DMS53 treated with DMSO at 0.1 percent for 48 hours (cell line): ENCODE measurements at regions not wholly inside any gene's neighbourhood (a gene's known extent, or its start where the extent isn't known, plus 50 kb on each side); places are given as distances from the start of the nearest gene placed in this dataset.

Source experiments
- DNase-seq: peaks from one replicate; lab custom pipeline; 2025; ENCODE audit not compliant: unreplicated experiment; lab: John Stamatoyannopoulos, UW

DNA sequence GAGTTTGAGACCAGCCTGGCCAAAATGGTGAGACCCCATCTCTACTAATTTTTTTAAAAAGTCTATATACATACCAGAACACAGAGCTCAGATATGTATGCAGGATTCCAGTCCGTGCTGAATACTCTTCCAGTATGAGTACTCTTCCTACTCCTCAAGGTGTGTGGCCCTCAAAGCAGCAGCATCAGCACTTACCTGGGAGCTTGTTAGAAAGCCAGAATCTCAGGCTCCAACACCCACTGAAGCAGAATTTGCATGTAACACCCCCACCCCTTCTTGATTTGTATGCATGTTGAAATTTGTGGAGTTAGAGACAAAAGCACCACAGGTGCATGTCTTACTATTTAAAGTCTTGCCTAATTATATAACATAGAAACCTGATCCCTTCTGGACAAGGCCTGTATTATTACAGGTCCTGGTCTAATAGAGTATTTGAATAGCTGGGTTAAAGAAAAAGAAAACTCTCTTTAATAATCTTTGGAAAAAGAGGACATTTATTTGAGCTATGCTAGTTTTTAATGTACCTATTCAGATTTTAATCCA, 50.3 kb upstream of the NFE2L2 start:
- no peak for DNase-seq

DNA sequence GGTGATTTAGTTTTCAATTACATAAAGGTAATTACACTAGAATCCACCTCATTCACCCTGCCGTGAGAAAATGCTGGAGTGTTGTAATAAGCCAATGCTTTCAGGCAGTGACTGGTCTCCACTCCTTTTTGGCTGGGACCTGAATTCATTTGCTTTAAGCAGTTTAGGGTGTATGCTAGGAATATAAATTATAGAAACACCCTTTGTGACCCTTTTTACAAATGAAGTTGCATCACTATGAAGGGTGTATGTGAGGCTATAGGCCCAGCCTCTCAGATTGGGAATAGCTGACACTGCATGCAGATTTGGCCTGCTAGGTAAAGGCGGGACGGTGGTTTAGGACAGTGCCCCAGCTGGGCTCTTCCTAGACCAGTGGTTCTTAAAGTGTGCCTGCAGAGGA, 50.8 kb upstream of the NFE2L2 start:
- DNase-seq, result no peak

DNA sequence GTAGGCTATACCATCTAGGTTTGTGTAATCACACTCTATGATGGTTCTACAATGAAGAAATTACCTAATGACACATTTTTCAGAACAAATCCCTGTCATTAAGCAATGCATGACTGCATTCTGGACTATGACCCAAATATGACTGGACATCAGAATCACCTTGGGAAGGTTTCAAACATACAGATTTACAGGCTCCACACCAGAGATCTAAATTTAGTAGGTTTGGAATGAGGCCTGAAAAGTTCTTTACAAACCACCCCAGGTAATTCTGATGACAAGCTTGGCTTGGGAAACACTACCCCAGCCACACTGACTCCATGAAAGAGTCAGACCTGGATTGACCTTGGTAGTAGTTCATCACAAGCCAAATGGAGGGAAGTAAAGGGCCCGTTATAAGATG, 52.2 kb upstream of the NFE2L2 start:
- DNase-seq, result no peak

DNA sequence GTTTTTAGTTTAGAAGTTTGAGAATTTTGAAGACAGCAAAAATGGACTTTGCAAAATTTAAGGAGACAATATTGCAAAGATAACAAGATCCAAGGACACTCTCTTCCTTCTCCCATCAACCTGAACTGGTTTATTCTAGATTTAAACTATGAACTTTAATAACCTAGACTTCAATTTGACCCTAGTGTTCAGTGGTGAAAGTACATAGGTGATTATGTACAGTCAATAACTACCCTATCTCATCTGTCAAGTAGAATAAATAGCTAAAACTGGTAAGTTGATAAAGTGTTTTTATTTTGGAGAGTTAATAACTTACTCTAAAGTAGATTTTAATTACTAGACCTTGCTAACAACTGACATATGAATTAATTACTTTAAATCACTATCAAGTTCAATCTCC, 52.9 kb upstream of the NFE2L2 start:
- no peak for DNase-seq

DNA sequence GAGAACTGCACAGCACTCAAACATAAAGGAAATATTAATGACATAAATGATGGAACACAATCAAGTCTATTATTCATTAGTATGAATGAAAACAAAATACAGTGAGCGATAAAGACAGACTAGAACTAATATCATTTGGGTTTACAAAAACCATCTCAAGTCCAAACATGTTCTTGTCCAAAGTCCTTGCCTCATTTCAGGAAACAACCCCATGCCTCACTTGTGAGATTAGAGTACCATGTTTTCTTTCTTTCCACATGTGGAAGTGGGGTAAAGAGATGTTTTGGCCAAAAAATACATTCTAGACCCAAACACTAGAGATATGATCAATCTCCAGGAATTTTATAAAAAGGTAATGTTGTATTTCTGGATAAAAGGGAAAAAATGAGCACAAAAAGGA, 53.3 kb upstream of the NFE2L2 start:
- DNase-seq, result no peak

DNA sequence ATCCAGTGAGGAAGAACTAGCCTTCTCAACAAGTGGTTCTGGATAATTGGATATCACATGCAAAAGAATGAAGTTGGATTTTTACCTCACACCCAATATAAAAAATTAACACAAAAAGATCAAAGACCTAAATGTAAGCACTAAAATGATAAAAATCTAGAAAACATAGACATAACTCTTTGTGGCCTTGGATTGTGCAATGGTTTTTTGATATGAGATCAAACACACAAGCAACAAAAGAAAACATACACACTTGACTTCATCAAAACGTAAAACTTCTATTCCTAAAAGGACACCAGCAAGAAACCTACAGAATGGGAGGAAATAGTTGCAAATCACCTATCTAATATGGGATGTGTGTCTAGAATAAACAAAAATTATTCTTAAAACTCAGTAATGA, 54.1 kb upstream of the NFE2L2 start:
- no peak for DNase-seq

DNA sequence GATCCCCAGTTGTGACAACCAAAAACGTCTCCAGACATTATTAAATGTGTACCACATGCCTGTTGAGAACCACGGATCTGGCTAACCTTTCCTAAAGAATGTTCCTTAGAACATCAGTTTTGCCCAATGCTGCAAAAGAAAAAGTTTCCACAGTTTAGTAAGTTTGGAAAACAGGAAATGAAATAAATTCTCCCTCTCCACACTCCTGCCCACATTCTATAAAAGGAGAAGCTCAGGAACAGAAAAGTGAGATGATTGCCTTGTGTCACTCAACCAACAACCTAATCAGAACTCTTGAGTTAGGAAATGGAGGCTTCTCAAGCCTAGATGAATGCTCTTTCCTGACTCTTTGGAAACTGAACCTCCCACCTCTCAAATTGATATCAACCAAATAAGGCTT, 56.1 kb upstream of the NFE2L2 start:
- no peak for DNase-seq

DNA sequence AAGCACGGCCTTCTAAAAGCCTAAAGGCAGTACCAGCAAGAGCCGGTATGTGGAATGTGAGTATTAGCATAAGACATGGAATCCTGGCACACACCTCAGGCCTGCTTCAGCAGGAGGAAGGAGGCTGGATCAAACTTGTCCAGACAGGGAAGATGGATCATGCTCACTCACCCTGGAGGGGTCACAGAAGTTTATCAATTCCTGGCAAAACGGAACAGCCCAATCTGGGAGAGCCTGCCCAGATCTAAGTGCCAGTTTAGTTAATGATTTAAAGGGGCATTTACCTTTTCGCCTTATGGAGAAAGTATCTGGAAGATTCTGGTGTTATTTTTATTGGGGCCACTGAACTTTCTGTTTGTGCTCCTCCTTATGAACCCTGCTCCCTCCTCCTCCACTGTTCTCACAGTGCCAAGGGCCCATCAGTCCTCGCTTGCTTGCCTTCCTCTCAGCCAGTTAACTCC, 58.3 kb upstream of the NFE2L2 start:
- DNase-seq, result no peak

DNA sequence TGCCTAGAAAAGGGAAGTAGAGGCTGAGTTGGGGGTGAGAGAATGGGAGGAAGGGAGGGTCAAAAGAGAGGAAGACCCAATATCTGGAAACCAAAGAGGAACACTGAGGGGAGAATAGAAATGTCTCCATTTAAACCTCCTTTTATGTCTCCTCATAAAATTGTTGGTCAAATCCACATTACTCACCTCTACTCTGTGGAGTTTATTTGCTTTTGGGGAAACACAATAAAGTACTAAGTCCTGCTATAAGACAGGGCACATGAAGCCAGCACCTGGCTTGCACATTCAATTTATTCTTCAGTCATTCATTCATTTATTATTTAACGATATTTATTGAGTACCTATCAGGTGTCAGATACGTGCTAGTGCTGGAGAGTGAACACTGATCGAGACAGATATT, 60.3 kb upstream of the NFE2L2 start:
- no peak for DNase-seq

DNA sequence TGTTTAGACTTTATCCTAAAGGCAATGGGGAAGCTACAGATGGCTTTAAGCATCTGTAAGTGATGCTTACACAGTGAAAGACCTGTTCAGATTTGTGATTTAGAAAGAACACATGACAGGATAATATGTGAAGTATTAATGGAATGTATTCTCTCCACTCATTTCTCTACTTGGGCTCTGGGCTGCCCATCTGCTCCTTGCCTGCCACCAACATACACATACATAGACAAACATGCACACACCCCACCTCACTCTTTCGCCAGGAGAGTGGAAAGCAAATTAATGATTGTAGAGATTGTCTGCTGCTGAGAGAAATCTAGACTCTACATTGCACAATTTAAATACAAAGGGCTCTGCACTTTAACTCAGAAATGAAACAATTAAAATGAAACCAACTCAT, 61.0 kb upstream of the NFE2L2 start:
- no peak for DNase-seq

DNA sequence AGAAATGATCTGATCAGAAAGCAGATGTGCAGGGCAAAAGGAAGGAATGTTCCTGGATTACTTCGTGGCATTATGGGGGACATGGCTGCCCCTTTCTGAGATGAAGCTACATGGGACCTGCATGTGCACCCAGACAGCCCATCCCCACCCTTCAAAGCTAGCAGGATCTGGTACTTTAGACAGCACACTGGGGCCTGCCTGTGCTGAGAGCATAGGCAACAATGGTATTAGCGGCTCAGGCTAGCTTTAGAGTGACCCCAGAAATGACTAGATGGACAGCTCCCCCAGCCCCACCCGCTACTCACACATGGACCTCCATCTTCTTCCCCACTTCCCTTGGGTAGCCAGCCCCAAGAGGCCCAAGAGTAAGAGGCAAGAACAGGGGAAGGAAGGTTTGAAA, 61.5 kb upstream of the NFE2L2 start:
- no peak for DNase-seq

DNA sequence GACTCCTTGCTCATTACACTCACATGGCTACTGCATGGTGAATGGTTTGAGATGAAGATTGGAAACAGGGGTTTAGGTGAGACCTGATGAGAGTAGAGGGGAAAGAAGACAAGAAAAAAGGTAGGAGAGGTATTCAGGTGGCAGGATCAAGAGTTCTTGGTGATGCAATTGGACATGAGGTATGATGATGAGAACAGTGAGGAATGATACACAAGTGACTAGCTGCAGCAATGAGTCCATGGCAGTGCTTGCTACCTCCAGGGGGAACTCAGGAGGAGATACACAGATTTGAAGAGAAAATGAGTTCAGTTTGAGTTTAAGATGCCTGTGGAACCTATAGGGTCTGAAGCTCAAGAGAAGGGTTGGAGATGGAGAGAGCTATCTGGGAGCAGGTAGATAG, 62.1 kb upstream of the NFE2L2 start:
- DNase-seq, result no peak

DNA sequence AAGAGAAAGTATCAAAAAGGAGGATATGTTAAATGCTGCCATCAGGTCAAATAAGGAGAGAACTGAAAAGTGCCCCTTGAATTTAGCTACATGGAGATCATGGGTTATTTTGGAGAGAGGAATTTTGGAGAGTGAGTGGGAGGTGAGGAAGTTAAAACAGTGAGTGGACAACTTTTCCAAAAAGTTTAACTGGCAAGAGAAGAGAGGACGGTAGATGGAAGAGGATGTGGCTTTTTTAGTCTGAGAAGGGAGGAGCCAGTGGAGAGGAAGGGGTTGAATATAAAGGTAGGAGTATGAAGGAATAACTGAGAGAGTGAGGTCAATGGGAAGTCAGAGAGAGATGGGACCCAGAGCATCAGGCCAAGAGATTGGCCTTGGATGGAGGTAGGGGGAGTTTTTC, 62.5 kb upstream of the NFE2L2 start:
- no peak for DNase-seq

DNA sequence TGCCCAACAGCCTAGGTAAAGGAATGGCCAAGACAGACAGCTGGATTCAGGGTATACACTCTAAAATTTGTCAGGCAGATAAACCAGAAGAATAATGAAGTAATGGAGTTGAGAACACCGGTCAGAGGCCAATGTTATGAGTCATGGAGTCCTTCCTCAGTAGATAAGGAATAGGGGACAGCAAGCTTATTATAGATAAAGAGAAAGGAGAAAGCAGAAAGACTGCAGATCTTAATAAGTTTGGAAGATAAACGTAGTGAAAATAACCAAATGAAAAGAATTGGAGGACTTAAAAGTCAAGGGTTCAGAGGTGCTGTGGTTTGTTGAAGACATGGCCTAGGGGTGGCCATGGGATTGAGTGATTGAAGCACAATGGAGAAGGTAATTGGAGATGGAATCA, 63.5 kb upstream of the NFE2L2 start:
- no peak for DNase-seq

DNA sequence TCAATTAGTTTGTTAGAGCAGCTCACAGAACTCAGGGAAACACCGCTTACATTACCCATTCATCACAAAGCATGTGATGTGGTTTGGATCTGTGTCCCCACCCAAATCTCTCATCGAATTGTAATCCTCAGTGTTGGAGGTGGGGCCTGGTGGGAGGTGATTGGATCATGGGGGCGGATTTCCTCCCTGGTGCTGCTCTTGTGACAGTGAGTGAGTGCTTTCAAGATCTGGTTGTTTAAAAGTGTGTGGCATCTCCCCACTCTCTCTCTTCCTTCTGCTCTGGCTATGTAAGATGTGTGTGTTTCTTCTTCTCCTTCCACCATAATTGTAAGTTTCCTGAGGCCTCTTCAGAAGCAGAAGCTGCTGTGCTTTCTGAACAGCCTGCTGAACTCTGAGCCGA, 63.5 kb upstream of the AGPS start:
- DNase-seq, result no peak

DNA sequence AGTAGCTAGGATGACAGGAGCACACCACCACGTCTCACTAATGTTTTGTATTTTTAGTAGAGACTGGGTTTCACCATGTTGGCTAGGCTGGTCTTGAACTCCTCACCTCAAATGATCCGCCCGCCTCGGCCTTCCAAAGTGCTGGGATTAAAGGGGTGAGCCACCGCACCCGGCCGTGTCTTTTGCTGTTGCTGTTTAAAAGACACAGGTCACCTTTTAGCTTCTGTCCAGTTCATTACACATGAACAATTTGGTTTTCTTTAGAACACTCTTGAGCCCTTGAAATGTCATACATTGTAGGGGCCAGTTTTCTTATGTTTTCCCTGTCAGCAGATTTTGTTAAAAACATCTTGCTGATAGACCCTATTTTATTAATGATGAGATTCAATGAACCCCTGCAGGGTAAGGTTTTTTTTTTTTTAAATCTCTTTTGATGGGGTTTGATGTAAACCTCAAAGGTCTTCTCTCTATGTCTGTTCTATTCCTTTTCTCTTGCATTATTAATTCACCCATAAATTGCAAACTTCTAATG, 61.0 kb upstream of the AGPS start:
- no peak for DNase-seq

DNA sequence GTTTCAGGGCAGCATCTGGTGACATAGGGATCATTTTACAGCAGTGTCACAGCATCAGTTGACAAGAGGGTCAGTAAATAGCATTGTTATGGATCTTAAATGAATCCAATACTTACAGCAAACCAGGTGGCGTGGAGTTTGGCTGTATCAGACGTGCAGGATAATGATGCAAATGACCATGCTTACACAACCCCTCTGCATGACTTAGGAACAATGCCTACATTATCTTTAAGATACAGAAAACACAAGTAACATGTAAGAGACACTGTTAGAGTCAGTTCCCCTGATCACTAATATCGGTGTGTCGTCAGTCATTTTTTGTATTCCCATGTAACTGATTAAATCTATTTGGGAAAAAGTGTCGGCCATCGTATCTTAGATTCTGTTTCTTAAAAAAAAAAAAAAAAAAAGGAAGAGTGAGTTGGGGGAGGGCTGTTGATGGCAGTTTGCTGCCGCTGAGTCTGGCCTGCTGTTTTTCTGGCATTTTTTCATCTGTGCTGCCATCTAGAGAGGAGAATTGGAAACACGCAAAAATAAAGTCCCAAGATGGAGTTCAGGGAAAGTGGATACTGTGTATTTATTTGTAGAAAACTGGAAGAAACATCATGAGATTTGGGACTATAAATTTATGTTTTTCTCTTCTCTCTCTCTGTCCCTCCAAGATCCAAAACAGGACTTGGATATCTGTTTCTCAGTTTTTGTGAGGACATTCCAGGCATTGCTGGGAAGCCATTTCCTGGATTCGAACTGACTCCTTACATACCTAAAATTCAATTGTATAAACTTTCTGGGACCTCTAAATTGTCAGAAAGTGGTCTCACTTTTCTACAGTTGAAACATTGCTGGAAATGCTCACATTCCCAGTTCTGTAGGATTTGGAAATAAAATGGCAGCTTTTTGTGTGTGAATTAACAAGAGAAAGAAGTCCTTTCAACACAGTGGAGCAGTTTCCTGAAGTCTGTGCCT, 60.3 kb upstream of the AGPS start:
- DNase-seq, result peak; percentile 63

DNA sequence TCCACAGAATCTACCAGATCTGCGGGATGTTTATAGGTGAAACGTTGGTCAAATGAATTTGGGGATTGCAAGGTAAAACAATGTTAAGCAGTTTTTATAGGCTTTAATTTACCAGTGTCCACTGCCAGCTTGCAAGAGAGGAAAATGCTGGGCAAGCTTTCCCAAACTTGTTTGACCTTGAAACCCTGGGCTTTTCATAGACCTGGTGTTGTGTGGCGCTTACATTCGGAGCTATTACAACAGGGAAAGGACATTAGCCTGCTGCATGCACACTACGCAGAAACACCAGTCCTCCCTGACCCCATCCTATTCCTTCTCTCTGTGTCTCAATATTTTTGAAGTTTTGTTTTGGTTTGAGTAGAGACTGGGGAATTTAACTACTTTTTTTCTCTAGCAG, 59.6 kb upstream of the AGPS start:
- DNase-seq, result no peak

DNA sequence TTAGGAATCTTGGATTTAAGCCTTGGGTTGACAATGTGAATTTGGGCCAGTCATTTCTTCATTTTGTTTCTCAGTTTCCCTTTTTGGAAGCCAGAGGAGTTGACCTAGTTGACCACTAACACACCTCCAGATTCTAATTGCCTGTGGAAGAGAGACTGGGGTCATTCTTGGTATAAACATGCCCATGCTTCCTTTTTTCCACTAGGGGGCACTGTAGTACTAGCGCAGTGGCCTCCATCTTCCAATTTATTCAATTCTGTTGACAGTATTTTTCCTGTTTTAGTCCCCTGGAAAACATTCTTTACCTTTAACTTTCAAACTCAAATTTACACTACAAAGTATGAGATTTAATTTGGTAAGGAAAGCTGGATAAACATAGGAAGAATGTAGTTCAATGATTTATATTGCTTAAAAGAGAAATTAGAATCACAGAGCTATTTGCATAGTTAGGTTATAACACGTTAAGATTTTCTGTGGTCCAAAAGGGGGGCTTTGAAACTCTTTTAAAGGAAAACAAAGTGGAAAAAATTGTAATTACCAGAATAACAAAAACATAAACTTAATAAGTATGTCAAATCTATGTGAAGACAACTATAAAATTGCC, 57.5 kb upstream of the AGPS start:
- peak; percentile 81 for DNase-seq

DNA sequence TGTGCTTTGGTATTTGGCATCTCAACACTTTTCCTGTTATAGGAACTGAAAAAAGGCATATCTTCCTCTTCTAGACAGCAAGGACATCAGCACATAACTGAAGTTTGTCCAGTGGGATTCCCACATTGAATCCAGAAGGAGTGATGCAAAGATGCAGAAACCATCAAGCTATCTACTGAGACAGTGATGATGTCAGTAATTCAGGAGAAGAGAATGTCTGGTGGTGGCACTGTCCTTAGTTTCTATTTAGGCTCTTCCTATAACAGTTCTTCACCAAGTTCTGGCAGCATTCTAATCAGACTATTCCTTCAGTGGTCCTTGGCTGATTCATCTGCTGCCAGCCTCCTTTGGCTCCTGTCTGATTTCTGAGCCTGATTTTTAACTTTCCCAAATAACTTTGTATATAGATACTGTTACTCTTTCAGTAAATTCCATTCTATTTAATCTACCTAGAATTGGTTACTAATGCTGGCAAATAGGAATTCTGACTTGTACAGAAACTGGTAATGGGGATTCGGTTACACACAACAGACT, 56.6 kb upstream of the AGPS start:
- DNase-seq, result no peak

DNA sequence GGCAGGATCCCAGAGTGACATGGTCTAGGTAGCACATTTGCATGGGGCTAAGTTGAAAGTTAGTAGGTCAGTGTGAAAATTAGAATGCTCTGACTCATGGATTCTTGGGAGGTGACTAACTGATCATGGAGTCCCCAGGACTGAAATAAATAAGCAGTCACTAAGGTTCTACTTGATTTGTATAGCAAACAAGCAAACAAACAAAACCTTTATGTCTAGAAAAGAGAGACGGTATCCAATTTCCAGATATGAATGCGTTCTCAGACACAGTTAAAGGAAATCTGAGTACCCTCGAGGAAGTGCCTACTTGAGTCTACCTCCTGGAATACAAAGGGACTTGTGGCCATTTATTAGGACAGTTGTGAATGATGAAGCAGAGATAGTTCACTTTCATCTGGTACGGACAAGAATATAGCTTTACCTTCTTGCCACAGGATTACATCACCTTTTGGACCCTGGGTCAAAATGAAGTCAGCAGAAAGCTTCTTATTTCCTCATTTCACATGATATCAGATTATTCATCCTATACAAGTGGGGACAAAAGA, 54.3 kb upstream of the AGPS start:
- peak; percentile 98 for DNase-seq

DNA sequence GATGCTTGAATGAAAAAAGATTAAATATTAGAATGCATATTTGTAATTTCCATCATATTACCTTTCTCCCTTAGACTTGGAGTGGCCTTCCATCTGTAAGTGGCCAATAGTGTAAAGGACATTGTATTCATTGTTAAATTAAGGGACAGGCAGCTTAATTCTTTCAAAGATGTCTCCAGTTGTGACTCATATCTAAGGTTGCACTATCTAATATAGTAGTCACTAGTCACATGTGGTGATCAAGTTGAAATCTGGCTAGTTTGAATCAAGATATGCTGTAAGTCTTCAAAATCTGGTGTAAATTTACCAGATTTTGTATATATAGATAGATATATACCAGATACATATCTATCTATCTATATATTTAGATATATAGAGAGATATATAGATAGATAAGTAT, 52.4 kb upstream of the AGPS start:
- no peak for DNase-seq
